ENCODE measurements at regions not wholly inside any gene's neighbourhood (a gene's known extent, or its start where the extent isn't known, plus 50 kb on each side); places are given as distances from the start of the nearest gene placed in this dataset.

- Mint-ChIP-seq H3K4me1 (ENCODE audit: low read depth, unreplicated experiment) (peaks cover 3% of the 10 kb centered on the region), H3K4me3 (ENCODE audit: unreplicated experiment) (no peak overlapping the region), H3K36me3 (ENCODE audit: low read depth, unreplicated experiment) (no peaks in the 10 kb centered on the region), H3K27ac (ENCODE audit: unreplicated experiment) (no peak overlapping the region), H3K9me3 (ENCODE audit: unreplicated experiment) (no peaks in the 10 kb centered on the region), H3K27me3 (ENCODE audit: low read depth, unreplicated experiment) (no peaks in the 10 kb centered on the region)
- FAIRE-seq (no peak), DNase-seq (ENCODE audit: low read depth) (peak; percentile 1)
- Histone ChIP-seq H3K4me1 (ENCODE audit: insufficient read depth, low read length) (no peaks in the 10 kb centered on the region), H3K4me3 (ENCODE audit: insufficient read depth, low read depth, low read length) (no peak overlapping the region), H3K4me2 (ENCODE audit: low read length) (peak overlapping the region; percentile 46), H4K20me1 (ENCODE audit: insufficient read depth, low read length) (no peaks in the 10 kb centered on the region), H3K27ac (ENCODE audit: low read depth, low read length) (no peak overlapping the region), H3K27me3 (ENCODE audit: insufficient read depth, low read length) (no peaks in the 10 kb centered on the region), H3K9ac (ENCODE audit: low read length) (no peak overlapping the region), H3K9me3 (ENCODE audit: insufficient read depth, low read depth, low read length) (no peaks in the 10 kb centered on the region), H3K36me3 (ENCODE audit: insufficient read depth, low read length) (no peaks in the 10 kb centered on the region), H2AFZ (ENCODE audit: low read depth, low read length) (no peak overlapping the region), H3K79me2 (ENCODE audit: insufficient read depth, low read length) (no peaks in the 10 kb centered on the region)
- TF ChIP-seq CTCF (IDR thresholded peaks at IDR 0.05; ENCODE audit: insufficient read depth, low read depth, low read length), result no peak
- no peak for TF ChIP-seq EZH2 (IDR thresholded peaks at IDR 0.05; ENCODE audit: insufficient read depth, low read length)
These were observed 355.2 kb downstream of the DCAF12L2 start for GRCh38 chrX:125810856-125811255.

GRCh38 chrX:125826080-125826479 is 340.0 kb downstream of the DCAF12L2 start:
- Mint-ChIP-seq H3K4me1 (ENCODE audit: low read depth, unreplicated experiment) (no peaks in the 10 kb centered on the region), H3K36me3 (ENCODE audit: low read depth, unreplicated experiment) (peaks cover 2% of the 10 kb centered on the region), H3K27ac (ENCODE audit: unreplicated experiment) (no peak overlapping the region), H3K27me3 (ENCODE audit: low read depth, unreplicated experiment) (no peaks in the 10 kb centered on the region), H3K9me3 (ENCODE audit: unreplicated experiment) (no peaks in the 10 kb centered on the region), H3K4me3 (ENCODE audit: unreplicated experiment) (no peak overlapping the region)
- Histone ChIP-seq H2AFZ (ENCODE audit: low read depth, low read length) (no peak overlapping the region), H3K4me1 (ENCODE audit: insufficient read depth, low read length) (no peaks in the 10 kb centered on the region), H3K4me2 (ENCODE audit: low read length) (no peak overlapping the region), H3K27me3 (ENCODE audit: insufficient read depth, low read length) (no peaks in the 10 kb centered on the region), H3K27ac (ENCODE audit: low read depth, low read length) (no peak overlapping the region), H3K9ac (ENCODE audit: low read length) (no peak overlapping the region), H4K20me1 (ENCODE audit: insufficient read depth, low read length) (no peaks in the 10 kb centered on the region), H3K9me3 (ENCODE audit: insufficient read depth, low read depth, low read length) (no peaks in the 10 kb centered on the region), H3K79me2 (ENCODE audit: insufficient read depth, low read length) (no peaks in the 10 kb centered on the region), H3K4me3 (ENCODE audit: insufficient read depth, low read depth, low read length) (no peak overlapping the region), H3K36me3 (ENCODE audit: insufficient read depth, low read length) (no peaks in the 10 kb centered on the region)
- TF ChIP-seq EZH2 (IDR thresholded peaks at IDR 0.05; ENCODE audit: insufficient read depth, low read length) (no peak), CTCF (IDR thresholded peaks at IDR 0.05; ENCODE audit: insufficient read depth, low read depth, low read length) (no peak)
- no peak for DNase-seq (ENCODE audit: low read depth)
- FAIRE-seq, result peak; percentile 73

GRCh38 chrX:125826774-125827451 is 339.2 kb downstream of the DCAF12L2 start:
- no peaks in the 10 kb centered on the region for H4K20me1 ChIP-seq (ENCODE audit: insufficient read depth, low read length)
- no peak overlapping the region for H2AFZ ChIP-seq (ENCODE audit: low read depth, low read length)
- FAIRE-seq (no peak), DNase-seq (ENCODE audit: low read depth) (no peak)
- no peaks in the 10 kb centered on the region for H3K4me1 Mint-ChIP-seq (ENCODE audit: low read depth, unreplicated experiment)
- no peak overlapping the region for H3K27ac ChIP-seq (ENCODE audit: low read depth, low read length)
- no peak overlapping the region for H3K4me2 ChIP-seq (ENCODE audit: low read length)
- H3K9me3 ChIP-seq (ENCODE audit: insufficient read depth, low read depth, low read length), result no peaks in the 10 kb centered on the region
- no peaks in the 10 kb centered on the region for H3K79me2 ChIP-seq (ENCODE audit: insufficient read depth, low read length)
- TF ChIP-seq EZH2 (IDR thresholded peaks at IDR 0.05; ENCODE audit: insufficient read depth, low read length) (no peak), CTCF (IDR thresholded peaks at IDR 0.05; ENCODE audit: insufficient read depth, low read depth, low read length) (no peak)
- H3K9me3 Mint-ChIP-seq (ENCODE audit: unreplicated experiment), result no peaks in the 10 kb centered on the region
- no peaks in the 10 kb centered on the region for H3K36me3 ChIP-seq (ENCODE audit: insufficient read depth, low read length)
- no peak overlapping the region for H3K4me3 ChIP-seq (ENCODE audit: insufficient read depth, low read depth, low read length)
- no peak overlapping the region for H3K9ac ChIP-seq (ENCODE audit: low read length)
- no peak overlapping the region for H3K4me3 Mint-ChIP-seq (ENCODE audit: unreplicated experiment)
- no peaks in the 10 kb centered on the region for H3K27me3 ChIP-seq (ENCODE audit: insufficient read depth, low read length)
- H3K4me1 ChIP-seq (ENCODE audit: insufficient read depth, low read length), result no peaks in the 10 kb centered on the region
- H3K36me3 Mint-ChIP-seq (ENCODE audit: low read depth, unreplicated experiment), result peaks cover 2% of the 10 kb centered on the region
- no peaks in the 10 kb centered on the region for H3K27me3 Mint-ChIP-seq (ENCODE audit: low read depth, unreplicated experiment)
- H3K27ac Mint-ChIP-seq (ENCODE audit: unreplicated experiment), result no peak overlapping the region

Data from astrocyte (in vitro differentiated cells and primary cell).